HG03571 (cell line): ENCODE measurements at regions not wholly inside any gene's neighbourhood (a gene's known extent, or its start where the extent isn't known, plus 50 kb on each side); places are given as distances from the start of the nearest gene placed in this dataset.
"Not testable (repeated sequence)": the region's sequence is repeated elsewhere in the genome, so short reads cannot be mapped to it uniquely, and the experiment has no call there.

Experiments used
- ATAC-seq: cut with Tn5 transposase; IDR thresholded peaks from one replicate; pipeline ENCODE4 v1.9.1; 2021; ENCODE audit not compliant: unreplicated experiment

- ATAC-seq: no peak
These were observed 144.6 kb upstream of the PALS2 start for GRCh38 chr7:24428676-24429075.

GRCh38 chr7:24432677-24433076 lies 140.6 kb upstream of the PALS2 start:
- ATAC-seq: no peak

DNA sequence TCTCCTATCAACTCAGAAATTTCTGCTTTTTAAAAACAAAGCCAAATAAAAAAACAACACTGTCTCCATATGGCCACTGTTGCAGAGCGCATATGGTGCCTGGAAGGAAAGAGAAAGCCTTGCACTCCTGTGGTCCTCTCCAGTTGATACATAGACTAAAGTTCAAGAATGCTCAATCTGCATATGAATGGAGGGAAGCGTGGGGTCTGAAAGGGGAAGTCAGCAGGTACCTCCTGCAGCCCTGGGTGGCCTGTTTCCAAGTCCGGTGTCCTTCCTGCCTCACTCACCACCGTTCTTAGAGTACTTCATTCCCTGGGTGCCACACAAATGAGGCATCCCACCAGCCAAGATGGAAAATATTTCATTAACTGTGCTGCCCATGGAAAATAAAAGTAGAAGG lies 138.3 kb upstream of the PALS2 start:
- no peak for ATAC-seq

DNA sequence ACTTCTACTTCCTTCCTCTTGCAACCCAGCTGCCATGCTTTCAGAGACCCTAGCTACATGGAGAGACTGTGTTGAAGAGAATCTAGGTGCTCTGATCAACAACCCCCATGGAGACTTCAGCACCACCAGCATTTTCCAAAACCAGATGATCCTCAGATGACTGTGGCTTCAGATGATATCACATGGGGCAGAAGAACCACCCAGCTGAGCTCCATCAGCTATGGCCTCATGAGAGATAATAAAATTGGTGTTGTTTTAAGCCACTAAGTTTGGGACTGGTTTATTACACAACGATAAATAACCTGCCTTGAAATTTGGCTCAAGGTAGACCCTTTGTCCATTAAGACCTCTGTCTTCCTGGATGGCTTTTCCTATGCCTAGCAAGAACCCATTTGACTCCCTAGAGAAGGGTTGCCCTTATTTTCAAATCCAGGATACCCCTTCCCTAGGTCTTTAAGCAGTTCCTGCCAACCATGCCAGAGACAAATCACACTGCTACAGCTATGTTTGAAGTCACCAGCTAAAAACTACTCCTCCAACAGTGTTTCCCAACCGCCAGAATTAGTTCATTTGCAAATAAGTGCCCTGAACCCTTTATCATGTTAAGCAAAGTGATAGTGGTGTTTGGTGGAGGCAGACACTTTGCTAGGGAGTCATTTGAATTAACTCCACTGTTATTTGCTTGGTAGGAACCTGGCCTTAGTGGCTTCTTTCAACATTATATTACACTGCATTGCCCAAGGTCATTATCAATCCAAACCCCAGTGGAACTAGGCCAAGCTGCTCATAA lies 136.9 kb upstream of the PALS2 start:
- no peak for ATAC-seq

- no peak for ATAC-seq
These were observed 135.0 kb upstream of the PALS2 start for GRCh38 chr7:24438232-24438631.

GRCh38 chr7:24439104-24439503 lies 134.1 kb upstream of the PALS2 start:
- not testable (repeated sequence) for ATAC-seq

- no peak for ATAC-seq
These were observed 132.4 kb upstream of the PALS2 start for GRCh38 chr7:24440892-24441291.

- no peak for ATAC-seq
These were observed 131.8 kb upstream of the PALS2 start for GRCh38 chr7:24441314-24442027.

DNA sequence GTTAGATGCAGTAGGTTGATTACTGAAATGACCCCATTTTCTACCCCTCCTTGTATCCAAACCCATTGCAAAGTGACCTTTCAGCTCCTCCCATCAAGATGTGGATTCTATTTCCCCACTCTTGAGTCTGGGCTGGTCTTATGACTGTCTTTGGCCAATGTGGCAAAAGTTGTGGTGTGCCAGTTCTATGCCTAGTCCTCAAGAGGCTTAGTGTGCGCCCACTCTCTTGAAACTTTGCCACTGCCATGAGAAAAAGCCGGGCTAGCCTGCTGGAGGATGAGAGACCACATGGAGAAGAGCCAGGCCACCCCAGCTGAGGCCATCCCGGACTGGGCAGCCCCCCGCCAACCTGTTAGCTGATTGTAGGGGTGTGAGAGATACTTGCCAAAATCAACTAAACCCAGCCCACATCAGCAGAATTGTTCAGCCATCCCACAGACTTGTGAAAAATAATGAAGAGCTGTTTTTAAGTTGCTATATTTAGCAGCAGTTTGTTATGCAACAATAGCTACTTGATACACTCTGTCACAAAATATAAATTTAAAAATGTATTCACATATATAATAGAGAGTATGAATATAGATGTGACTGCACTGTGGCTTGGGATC lies 131.0 kb upstream of the PALS2 start:
- no peak for ATAC-seq

GRCh38 chr7:24444666-24445440 lies 128.4 kb upstream of the PALS2 start:
- ATAC-seq: no peak

DNA sequence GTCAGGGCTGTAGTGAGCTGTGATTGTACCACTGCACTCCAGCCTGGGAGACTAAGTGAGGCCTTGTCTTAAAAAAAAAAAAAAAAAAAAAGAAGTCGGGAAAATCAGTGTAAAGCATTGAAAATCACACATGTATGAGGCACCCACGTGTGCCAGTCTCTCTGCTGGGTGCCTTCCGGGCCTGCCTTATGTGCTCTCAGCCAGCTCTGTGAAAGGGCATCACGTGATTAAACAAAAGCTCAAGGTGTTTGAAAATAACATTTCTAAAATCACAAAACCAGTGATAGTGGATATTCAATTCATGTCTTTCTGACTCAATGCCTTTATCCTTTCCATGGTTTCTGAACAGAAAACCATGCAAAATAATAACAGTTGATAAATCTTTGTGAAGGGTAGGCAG lies 125.2 kb upstream of the PALS2 start:
- no peak for ATAC-seq

- not testable (repeated sequence) for ATAC-seq
These were observed 123.8 kb upstream of the PALS2 start for GRCh38 chr7:24449416-24449815.

GRCh38 chr7:24455813-24456525 lies 117.3 kb upstream of the PALS2 start:
- peak; percentile 75 for ATAC-seq

DNA sequence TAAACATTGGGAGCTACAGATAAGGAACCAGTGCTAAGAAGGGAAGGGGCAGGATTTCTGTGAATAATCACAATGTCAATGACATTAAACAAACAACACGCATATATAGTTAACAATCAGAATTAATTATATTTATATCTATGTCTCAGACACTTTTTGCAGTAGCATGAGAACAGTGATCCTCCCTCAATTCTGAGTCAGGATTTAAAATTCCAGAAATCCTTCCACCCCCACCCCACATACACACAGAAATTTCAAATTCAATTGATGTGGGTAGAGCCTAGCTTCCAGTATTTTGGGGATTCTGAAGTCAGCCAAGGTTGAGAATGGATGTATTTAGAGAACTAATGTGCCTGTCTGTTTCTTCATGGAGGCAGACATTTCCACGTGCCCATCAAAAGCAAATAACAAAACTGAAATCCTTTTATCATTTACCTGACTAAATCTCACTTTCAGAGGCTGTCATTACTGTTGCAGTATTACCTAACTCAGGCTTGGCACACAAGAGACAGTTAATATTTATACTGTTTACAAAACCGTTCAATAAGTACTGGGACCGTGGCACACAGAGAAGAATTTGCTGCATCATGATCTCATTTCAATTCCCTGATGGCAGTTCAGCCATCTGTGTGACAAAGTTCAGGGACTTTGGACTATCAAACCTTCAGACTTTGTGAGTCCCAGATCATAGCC lies 116.6 kb upstream of the PALS2 start:
- peak; percentile 57 for ATAC-seq

DNA sequence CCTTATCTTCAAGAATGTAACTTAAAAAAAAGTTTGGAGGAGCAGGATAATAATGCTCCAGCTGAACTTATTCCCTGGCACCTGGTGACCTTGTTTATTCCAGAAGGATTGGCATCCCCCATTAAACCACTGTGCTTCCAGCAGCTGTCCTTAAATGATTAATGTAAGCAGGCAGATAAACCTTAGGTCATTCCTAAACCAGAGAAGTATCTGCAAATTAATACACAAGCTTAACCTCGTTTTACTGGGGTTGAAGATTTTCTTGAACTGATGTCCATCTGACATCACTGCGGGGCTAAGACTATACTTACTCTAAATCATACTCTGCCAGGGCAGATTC lies 116.1 kb upstream of the PALS2 start:
- ATAC-seq: no peak

- ATAC-seq: no peak
These were observed 111.1 kb upstream of the PALS2 start for GRCh38 chr7:24462117-24462516.

DNA sequence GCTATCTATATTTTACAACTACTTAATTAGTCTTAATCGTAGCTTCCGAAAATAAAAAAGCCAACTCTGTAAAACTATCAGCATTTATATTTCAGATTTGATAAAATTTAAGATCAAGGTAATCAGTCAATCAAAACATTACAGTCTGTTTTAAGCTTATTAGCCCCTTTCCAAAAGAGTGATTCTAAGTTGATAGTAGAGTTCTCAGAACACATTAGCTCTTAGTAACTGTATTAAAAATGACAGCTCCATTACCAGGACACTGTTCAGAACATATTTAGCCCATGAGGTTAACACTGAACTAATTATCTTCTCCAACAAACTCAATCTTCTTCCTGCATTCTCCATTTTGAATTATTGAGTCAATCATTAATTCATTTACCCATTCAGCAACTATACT lies 110.3 kb upstream of the PALS2 start:
- ATAC-seq: no peak

DNA sequence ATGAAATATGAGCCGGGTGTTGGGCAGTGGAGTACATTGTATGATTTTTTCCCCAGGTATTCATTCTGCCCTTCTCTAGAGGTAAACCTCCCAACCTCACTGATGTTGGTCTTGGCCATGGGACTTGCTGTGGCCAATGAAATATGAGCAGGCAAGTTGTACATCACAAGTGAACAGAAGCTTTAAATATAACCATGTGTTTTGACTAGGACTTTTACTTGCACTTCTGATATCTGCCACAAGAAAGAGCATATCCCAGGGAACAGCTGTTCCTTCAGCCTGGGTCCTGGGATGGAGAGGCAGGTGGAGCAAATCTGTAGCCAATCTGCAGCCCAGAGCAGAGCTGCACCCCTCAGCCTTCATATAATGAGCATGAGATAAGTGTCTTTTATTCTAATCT lies 109.8 kb upstream of the PALS2 start:
- ATAC-seq: no peak

- ATAC-seq: no peak
These were observed 108.4 kb upstream of the PALS2 start for GRCh38 chr7:24464861-24465260.

DNA sequence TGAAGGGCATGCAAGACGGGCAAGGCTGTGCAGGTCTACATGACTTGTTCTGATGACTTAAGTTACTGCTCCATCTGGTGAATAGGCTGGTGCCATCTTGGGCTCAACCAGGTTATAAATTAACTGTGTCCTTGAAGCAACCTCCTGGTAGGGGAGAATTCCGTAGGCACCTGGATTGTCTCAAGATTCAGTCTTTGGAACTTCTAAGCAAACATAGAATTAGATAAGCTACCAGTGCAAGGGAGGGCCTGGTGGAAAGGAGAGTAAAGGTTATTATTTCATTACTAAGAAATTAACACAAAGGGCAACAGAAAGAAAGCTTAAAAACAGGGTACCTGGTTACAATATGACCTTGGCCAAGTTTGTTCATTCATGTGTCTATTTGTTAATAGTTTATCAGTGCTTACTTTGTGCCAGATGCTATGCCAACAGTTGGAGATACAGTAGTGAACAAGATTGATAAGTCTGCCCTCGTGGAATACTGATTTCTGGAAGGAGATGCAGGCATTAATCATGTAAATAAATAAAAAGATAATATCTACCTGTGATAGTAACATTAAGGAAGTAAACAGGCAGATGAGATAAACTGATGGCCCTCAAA lies 107.0 kb upstream of the PALS2 start:
- ATAC-seq: no peak
